ENCODE measurements at regions not wholly inside any gene's neighbourhood (a gene's known extent, or its start where the extent isn't known, plus 50 kb on each side); places are given as distances from the start of the nearest gene placed in this dataset.

DNA sequence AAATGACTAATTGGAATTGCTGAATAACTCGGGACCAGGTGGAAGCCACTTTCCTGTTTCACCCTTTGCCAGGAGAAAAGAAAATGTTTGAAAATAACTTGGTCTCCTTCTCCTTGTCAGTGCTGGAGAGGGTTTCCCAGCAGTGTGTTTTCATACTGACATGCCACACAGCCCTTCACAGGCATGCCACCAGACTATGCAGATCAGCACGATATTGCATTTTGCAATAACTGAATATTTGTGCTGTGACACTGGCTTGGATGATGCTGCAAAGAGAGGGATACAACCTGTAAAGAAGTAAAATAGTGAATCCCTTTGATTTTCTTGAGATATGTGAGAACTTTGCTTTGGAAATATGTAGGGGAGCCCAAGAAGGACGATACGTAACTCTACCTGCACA is 200.0 kb upstream of the NAV2 start:
- no peak for DNase-seq

DNA sequence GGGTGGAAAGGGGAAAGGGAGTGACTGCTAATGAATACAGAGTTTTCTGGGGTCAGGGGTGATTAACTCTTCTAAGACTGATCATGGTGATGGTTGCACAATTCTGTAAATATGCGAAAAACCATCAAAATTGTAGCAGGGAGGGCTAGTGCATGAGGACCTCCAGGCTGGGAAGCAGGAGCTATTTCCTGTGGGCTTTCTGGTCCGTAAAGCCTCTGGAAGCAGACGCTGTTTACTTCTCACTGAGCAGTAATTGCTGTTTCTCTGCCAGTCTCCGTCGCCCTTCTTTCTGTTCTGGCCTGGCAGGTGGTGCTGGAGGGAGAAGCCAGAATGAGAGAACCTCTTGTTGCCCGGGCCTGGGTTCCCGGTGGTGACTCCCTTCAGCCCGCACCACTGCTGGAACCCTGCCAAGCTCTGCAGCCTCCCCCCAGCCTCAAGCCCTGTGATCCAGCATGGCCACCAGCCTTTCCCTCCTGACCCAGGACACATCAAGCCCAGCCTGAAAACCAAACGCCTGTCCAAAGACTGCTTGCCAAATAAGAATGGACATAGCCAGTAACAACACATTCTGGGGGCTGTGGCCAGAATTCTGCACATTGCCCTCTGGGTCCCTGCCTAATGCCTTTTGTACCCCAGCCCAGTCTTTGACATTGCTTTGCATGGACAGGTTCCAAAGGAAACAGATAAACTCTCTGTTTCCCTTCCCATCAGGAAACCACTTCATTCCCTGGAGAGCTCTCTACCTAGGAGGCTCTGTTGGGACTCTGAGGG is 201.0 kb upstream of the NAV2 start:
- no peak for DNase-seq

DNA sequence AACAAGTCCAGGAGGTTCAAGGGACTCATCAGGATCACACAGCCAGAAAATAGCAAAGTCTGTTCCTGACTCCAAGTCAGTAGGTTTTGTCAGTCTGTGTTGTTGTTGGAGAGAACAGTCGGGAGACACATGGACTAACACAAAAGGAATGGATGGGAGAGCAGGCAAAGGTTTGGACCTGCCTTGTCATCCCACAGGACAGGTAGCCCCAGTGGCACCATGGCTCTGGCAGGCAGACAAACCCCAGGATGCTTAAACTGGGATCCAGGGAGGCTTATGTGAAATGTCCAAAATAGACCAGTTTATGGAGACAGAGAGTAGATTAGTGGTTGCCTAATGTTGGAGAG is 201.6 kb upstream of the NAV2 start:
- DNase-seq: no peak

DNA sequence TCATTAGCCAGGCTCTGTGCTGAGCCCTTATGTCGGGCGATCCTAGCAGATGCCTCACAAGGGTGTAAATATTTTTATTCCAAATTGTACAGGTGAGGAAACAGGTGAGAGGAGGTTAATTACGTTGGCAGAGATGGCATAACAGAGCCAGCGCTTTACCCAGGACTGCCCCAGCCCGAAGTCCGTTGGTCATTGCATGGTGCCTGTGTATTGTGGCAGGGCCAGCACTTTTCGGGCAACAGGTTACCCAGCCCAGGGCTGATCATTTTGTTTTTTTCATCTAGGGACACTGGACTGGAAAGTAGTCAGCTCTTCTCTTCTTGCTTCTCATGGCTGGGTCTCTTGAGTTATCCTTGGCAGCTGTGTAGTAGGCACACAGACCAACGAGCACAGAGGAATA is 202.2 kb upstream of the NAV2 start:
- no peak for DNase-seq

DNA sequence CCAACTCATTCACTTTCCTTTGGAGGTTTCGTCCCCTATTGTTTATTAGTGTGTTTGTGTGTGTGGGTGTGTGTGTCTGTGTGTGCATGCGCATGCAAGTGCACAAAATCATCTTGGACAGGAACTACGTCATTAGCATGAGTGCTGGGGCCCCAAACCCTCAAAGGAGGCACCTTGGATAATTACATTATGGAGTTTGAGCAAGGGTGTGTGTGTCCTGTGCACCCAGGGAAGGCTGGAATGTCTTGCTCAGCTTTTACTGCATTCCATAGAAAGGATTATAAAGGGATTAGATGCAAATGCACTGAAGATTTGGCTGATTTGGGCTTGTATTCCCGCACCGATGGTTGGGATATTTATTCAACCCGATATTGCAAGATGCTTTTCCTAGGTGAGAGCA is 203.4 kb upstream of the NAV2 start:
- DNase-seq: no peak

DNA sequence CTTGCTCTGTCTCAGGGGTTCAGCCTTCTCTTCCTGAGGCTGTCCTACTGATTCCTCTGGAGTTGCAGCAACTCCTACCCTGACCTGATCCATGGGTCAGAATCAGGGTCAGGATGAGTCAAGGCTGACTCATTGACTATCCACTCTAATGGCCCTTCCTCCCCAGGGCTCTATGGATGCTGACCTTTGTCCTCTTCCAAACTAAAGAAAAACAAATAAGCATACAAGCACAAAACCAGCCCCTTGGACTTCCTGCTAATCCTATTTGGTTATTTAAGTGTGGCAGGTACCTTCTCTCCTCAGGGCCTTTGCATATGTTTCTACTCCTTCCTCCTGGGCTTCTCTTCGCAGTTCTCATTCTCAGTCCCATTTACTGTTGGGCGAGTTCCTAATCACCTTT is 204.5 kb upstream of the NAV2 start:
- no peak for DNase-seq

DNA sequence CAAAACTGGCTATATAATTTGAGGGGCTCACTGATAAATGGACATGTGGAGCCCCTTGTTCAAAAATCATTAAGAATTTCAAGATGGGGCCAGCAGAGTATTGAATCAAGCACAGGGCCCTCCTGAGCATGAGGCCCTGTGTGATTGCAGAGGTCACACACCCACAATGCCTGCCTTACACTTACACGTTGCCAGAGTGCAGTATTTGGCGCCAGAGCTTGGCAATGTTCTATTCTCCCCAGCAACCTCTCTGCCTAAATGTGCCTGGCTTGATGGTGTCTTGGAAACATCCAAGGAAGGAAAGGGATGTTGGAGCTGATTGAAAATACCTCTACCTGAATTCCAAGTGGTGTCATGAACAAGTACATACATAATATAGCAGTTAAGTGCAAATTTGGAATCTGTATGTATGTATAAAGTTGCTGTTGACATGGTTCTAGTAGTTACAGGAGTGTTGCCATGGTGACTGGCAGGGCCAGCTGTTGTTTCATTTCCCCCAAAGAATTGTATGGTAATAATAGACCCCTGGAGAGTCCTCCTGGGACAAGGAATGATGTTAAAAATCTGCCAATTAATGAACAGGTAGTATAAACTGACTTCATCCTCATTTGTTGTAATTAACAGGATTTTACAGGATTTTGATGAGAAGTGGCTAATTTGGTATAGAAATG is 205.7 kb upstream of the NAV2 start:
- no peak for DNase-seq

DNA sequence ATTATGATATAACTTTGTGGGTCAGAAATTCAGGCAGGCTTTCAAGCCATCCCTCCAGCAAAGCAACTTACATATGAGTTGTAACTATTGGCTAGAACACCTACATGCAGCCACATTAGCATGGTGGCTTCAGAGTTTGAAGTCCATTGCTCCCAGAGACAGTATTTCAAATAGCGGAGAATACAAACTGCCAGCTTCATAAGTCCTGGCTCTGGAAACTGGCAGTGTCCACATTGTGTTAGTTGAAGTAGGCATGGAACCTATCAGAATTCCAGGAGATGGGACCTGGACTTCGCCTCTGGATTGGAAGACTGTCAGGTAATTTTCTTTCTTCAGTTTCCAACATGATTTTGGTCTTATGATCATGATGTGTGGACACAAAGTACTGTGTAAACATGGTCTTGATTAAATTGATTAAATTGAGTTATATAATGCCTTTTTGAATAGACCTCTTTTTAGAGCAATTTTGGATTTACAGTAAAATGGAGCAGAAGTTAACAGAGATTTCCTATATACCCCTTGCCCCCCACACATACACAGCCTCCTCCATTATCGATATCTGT is 209.9 kb upstream of the NAV2 start:
- no peak for DNase-seq

DNA sequence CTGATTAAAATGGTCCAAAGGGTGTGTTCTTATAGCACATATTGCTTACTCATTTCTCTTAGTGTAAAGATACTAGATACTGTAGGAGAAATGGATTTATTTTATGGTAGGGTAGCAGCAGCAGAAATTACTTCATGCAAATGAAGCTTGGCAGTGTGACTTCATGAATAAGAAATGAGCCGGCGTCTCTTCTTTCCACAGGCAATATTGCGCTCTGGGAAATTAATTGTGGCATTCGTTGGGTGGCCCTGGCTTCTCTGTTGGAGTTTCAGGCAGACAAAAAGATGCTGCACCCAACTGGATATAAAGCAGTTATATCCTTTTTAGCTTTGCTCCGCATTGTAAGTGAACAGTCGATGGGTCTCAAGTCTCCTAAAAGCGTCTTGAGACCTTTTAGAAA is 211.0 kb upstream of the NAV2 start:
- no peak for DNase-seq

DNA sequence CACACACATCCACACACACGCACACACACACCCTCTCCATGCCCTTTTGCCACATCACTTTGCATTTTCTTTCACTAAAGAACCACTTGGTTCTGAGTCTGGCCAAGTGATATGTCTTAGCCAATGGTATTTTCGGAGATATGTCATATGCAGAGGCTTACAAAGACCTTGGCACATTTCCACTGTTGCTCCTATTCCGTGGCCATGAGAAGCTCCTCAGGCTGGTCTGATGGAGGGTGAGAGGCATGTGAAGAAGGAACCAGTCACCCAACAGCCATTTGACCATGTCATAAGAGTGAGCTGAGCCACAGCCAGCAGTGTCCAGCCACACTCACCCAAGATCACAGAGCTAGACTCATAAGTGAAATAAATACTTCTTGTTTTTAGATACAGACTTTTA is 212.6 kb upstream of the NAV2 start:
- no peak for DNase-seq

DNA sequence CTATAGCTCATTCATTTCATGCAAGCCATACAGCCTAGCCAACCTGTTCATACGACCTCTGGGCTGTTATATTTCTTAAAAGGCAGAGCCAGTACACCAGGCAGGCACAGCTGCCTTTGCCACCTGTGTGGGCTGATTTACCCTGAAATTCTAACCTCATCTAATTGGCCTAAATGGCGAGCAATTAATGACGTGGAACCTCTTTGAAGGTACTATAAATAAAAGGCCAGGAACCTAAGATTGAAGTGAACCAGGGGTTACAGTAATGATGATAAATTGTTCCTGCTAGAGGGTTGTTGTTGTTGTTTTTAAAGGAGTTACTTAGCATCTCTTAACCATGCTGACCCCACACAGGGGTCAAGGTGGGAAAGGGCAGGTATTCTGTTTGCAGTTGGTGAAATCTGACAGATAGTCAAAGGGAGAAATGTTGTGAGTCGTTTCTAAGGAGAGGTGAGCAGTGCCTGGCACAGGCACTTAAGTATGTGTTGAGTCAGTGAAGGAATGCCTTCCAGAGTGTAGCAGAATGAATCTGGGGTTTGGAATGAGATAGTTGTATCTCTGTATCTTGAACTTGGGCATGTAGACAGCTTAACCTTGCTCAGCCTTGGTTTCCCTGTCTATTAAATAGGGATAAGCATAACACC is 213.5 kb upstream of the NAV2 start:
- no peak for DNase-seq

DNA sequence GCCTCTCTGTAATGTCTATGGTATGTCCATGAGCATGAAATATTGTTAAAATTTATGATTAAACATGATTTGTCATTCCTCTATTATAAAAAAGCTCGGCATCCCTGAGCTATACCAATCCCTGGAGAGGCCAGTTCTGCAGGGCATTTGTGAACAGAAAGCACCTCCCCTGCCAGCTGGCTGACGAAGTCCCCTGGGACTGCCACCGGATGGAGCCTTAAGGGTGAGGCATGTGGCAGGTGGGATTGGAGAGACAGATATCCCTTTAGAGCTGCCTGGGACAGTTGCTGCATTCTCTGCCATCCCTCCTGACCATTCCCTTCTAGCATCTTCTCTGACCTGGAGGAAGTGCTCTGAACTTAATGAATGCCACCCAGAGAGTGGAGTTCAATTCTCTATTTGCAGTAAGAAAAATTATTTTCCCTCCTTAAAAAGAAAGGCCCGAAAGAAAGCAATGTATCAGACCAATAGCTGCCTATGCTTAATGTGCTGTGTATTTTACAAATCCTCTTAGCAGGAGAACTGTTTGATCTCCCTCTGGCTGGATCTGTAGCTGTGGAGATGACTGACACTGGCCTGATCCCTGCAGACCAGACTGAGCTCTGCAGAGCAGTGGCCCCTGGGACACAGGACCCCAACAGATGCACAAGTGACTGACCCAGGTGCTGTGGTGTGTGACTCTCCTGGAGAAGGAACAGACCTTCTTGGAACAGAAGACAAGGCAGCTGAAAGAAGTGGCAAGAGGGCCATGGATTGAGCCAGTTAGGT is 219.0 kb upstream of the NAV2 start:
- no peak for DNase-seq

DNA sequence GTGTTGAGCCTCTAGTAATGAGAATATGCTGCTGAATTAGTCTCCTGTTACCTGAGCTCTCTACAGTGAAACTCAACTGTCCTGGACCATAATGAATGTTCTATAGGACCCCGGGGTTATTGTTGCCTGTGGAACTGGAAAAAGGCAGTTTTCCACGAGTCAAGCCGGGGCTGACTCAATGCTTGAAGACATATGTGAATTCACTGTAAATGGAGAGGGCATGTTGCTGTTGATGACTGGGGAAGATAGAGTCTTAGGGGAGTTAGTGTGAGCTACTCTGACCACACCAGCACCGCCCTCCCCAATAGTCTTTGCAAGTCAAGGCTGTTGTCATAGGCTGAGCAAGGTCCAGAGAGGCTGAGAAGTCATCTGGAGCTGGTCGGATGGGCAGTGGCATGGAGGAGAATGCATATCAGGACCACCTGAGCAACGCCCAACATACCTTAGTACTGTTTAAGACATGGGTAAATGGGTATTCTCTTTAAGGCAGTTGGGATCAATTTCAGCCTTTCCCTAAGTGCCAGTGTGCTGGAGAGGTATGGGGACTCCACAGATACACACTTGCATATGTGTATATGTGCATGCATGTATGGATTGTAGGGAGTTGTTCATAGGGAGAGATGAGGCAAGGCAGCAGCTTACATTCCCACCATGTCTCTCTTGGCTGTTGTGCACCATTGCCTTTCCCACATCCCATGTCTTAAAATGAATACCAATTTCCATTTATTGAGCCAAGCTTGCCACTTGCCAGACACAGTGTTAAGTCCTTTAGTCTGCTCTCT is 230.1 kb upstream of the NAV2 start:
- no peak for DNase-seq

DNA sequence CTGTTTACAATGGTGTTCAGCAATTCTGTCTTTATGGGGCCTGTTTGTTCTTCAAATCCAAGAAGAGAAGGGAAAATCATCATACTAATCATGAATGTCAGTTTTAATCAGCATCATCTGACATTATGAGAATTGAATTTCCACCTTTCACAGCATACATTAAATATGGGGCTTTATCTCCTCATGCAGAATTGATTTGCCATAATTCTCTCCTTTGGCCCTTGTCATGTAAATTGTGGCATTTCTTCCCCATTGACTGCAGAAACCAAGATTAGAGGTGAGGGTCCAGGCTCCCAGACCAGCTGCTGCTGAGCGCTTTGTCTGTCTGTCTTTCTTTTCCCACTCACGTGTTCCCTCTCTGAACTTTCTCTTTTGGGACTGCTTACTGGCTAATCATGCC is 232.1 kb upstream of the NAV2 start:
- no peak for DNase-seq

DNA sequence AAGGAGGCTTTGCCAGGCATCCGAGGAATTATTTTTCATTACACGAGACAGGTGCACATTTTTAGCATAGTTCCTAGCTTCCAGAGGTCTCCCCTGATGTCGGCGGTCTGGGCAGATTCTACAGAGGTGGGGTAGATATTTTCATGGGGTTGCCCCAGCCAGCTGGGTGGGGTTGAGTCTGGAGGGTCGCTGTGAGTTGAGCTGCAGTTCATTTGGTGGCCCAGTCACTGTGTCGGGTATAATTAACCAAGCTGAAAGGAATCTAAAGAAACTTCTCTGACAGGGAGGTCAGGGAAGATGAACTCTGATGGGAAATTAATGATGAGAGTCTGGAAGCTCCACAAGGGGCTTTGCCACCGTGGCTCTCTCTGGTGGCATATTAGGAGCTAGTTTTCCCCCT is 233.7 kb upstream of the NAV2 start:
- DNase-seq: no peak

DNA sequence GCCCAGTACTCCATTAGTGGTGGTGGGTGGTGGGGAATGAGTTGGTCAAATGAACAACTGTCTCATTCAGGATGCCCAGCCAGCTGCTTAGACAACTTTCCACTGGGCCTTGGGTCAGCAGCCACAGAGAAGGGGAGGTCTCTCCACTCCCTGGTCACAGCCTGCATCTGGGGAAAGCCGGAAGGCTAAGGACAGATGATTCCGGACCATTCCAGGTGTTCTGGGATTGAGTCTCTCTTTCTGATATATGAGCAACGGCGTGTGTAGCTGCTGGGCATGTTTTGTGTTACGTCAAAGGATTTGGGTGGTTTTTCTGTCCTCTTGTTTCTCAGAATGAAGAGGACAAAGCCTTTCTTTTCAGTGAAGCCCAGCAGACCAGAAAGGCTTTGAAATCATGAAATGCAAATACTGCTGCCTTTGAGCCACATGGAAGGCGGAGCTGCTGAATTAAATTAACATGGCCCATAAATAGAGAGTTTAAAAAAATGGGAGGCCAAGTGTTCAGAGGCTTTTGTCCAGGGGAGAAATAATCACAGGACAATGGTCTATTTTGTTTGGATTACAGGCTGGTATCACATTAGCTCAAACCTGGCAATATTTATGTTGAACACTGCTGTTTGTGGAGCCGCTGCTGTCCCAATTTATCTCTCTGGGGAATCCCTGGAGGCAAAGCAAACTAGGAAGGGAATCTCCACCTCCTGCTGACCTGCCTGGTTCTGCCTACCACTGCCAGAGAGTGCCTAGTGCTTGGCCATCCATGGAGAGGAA is 234.4 kb upstream of the E2F8 start:
- DNase-seq: no peak

DNA sequence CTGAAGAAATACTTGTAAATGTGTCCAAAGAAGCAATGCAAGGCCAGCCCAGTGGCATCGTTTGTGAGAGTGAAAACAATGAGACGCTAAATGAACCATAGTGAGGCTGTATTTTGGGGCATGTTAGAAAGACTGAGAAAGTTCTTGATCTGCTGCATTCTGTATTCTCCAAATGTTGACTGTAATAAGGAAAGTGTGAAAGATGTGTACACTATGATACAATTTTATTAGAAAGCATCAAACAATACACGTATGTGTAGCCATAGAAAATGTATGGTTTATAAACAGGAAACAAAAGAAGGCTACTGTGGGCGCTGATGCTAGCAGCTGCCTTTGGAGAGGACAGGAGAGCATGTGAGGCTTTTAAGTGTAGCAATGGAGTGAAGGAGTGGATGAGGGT is 233.5 kb upstream of the E2F8 start:
- DNase-seq: no peak

DNA sequence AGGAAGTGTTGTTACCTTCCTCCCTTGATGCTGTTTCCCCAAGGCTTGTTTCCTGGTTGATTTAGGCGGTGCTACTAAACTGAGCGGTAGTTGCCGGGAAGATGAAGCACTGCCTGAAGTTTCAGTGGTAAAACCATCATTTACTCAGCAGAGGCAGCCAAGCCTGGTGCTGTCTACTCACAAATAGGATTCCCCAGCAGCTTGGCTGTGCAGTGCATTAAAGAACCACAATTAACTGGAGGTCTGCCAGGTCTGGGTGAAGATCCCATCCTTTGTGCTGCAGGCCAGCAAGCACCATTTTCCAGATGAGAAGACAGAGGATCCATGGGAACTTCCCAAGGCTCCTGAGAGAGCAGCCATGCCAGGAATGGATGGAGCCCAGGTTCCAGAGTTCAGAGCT is 231.9 kb upstream of the E2F8 start:
- DNase-seq: no peak

DNA sequence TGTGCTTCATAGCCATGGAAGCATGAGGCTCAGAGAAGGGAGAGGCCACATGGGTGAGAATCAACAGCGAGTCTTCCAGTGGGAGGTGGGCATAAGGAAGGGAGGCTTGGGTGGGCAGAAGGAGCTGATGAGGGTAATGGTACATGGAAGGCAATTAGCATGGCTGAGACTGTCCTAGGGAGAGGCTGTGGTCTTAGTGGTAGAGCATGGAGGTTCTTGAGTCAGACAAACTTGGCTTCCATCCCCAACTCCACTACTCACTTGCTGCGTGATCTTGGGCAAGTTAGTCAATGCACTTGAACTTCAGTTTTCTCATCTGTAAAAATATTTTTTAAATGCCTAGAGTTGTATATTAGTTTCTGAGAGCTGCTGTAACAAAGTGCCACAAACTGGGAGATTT is 227.2 kb upstream of the E2F8 start:
- DNase-seq: no peak

DNA sequence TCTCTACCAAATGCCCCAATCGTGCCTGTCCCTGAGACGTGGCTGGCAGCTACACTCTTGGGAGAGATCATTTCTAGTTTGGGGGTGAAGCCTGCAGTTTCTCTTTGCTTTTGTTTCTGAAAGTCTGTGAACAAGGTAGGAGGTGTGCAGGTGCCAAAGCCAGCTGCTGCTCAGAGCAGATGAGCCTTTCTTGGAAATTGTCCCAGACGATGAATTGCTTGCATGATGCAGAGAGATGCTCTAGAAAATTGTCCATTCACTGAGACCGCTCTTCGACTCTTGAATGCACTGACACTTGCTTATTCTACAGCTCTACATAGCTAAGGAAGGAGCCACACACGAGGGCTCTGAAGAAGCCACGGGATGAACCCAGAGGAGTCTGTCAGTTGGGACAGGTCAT is 225.6 kb upstream of the E2F8 start:
- no peak for DNase-seq

DNA sequence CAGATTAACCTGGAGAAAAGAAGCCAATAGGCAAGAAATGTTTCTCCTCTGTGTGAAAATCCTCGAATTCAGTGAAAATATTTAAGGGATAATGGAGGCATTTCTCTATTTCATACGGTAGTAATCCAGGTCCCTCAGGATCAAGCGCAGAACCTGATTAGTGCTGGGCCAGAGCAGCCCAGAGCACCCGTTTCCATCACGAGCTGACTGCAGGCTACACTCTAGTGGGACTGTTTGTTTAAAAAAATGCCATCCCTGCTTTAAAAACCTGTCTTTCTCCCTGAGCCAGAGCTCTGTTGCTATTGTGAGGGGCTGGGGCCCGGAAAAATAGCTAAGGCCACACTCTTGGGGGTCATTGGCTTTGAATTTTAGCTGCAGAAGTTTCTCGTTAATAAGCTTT is 223.2 kb upstream of the E2F8 start:
- no peak for DNase-seq

Measured in activated T-cell treated with anti-CD3 and anti-CD28 coated beads, Interleukin-2, amount 50 U/mL, for 48 hours (primary cell).